ENCODE measurements at regions not wholly inside any gene's neighbourhood (a gene's known extent, or its start where the extent isn't known, plus 50 kb on each side); places are given as distances from the start of the nearest gene placed in this dataset.

GRCh38 chr14:51394384-51394783 lies 154.3 kb downstream of the TMX1 start:
- DNase-seq (ENCODE audit: low spot score): no peak
- Mint-ChIP-seq H3K27me3 (ENCODE audit: unreplicated experiment) (peaks cover 6% of the 10 kb centered on the region), H3K9me3 (ENCODE audit: unreplicated experiment) (no peaks in the 10 kb centered on the region), H3K4me1 (ENCODE audit: unreplicated experiment) (peaks cover 48% of the 10 kb centered on the region), H3K36me3 (ENCODE audit: low read depth, unreplicated experiment) (no peaks in the 10 kb centered on the region), H3K27ac (ENCODE audit: unreplicated experiment) (peak overlapping the region; percentile 38), H3K4me3 (ENCODE audit: unreplicated experiment) (no peak overlapping the region)
- TF ChIP-seq CTCF (IDR thresholded peaks at IDR 0.05; ENCODE audit: unreplicated experiment): no peak

DNA sequence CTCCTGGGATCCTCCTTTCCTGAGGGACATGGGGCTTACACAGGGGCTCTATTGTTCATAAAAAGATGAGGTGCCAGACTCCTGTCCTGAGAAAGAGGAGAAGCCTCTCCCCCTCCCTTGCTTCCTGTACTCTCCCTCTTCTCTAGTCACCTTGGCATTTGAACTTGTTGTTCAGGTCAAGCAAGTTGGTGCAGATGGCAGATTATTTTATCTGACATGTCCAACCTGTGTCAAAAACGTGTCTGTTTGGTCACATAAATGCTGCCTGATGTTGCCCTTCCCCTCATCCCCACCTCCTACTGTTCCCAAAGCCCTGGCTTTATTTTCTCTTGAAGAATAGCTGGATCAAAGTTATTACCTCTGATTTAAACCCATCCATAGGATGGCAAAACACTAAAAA lies 154.8 kb downstream of the TMX1 start:
- Mint-ChIP-seq H3K4me1 (ENCODE audit: unreplicated experiment) (peaks cover 48% of the 10 kb centered on the region), H3K27me3 (ENCODE audit: unreplicated experiment) (peaks cover 6% of the 10 kb centered on the region), H3K36me3 (ENCODE audit: low read depth, unreplicated experiment) (no peaks in the 10 kb centered on the region), H3K4me3 (ENCODE audit: unreplicated experiment) (no peak overlapping the region), H3K9me3 (ENCODE audit: unreplicated experiment) (no peaks in the 10 kb centered on the region), H3K27ac (ENCODE audit: unreplicated experiment) (peak overlapping the region; percentile 84)
- DNase-seq (ENCODE audit: low spot score): no peak
- no peak for TF ChIP-seq CTCF (IDR thresholded peaks at IDR 0.05; ENCODE audit: unreplicated experiment)

- H3K36me3 Mint-ChIP-seq (ENCODE audit: low read depth, unreplicated experiment): no peaks in the 10 kb centered on the region
- H3K4me3 Mint-ChIP-seq (ENCODE audit: unreplicated experiment): no peak overlapping the region
- peak overlapping the region; percentile 84 for H3K27ac Mint-ChIP-seq (ENCODE audit: unreplicated experiment)
- H3K9me3 Mint-ChIP-seq (ENCODE audit: unreplicated experiment): no peaks in the 10 kb centered on the region
- no peak for TF ChIP-seq CTCF (IDR thresholded peaks at IDR 0.05; ENCODE audit: unreplicated experiment)
- peak; percentile 29 for DNase-seq (ENCODE audit: low spot score)
- peaks cover 4% of the 10 kb centered on the region for H3K27me3 Mint-ChIP-seq (ENCODE audit: unreplicated experiment)
- H3K4me1 Mint-ChIP-seq (ENCODE audit: unreplicated experiment): peaks cover 48% of the 10 kb centered on the region
These were observed 155.4 kb downstream of the TMX1 start for GRCh38 chr14:51395361-51395849.

DNA sequence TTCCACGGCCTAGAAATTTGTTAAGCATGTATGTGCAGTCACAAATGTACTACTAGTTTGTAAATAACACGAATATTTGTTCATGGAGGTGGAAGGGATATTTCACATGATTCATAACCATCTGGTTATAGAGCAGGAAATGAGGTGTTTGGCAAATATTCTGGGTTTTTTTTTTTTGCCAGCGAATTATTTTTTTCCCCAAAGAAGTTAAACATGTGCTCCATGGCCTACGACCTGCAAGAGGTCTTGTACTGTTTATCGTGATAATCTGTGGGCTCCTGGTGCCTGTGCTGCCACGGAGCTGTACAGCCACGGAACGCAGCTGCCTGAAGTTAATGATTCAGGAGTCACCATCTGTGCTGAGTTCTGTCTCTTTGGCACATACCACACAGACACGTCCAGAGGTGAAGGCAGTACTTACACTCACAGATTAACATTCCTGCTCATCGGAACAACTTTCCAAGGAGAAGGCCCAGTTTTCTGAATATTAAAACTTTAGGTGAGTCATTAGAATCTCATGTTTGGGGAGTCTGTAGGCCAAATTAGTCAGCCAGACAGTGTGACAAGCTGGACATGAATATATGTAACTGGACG lies 156.3 kb downstream of the TMX1 start:
- peak overlapping the region; percentile 84 for H3K27ac Mint-ChIP-seq (ENCODE audit: unreplicated experiment)
- peaks cover 4% of the 10 kb centered on the region for H3K27me3 Mint-ChIP-seq (ENCODE audit: unreplicated experiment)
- no peaks in the 10 kb centered on the region for H3K9me3 Mint-ChIP-seq (ENCODE audit: unreplicated experiment)
- no peak for DNase-seq (ENCODE audit: low spot score)
- H3K4me3 Mint-ChIP-seq (ENCODE audit: unreplicated experiment): no peak overlapping the region
- H3K36me3 Mint-ChIP-seq (ENCODE audit: low read depth, unreplicated experiment): no peaks in the 10 kb centered on the region
- H3K4me1 Mint-ChIP-seq (ENCODE audit: unreplicated experiment): peaks cover 48% of the 10 kb centered on the region
- TF ChIP-seq CTCF (IDR thresholded peaks at IDR 0.05; ENCODE audit: unreplicated experiment): no peak

DNA sequence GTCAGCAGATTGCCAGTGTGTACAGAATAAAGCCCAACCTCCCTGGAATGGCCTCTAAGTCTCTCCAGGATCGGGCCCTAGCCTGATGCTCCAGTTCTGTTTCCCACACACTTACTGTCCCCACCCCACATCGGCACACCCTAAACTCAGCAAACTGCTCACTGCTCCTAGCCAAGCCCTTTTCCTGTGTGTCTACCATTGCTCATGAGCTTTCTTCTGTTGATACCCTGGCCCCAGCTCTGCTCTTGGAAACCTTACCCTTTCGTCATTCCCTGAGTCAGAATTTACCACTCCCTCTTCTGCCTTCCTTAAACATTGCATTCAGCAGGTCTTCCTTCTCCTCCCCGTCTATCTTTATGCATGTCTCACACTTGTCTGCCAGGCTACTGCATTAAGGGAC lies 158.9 kb downstream of the TMX1 start:
- Mint-ChIP-seq H3K27me3 (ENCODE audit: unreplicated experiment) (peaks cover 4% of the 10 kb centered on the region), H3K27ac (ENCODE audit: unreplicated experiment) (no peak overlapping the region), H3K36me3 (ENCODE audit: low read depth, unreplicated experiment) (no peaks in the 10 kb centered on the region), H3K4me1 (ENCODE audit: unreplicated experiment) (peaks cover 38% of the 10 kb centered on the region), H3K4me3 (ENCODE audit: unreplicated experiment) (no peak overlapping the region), H3K9me3 (ENCODE audit: unreplicated experiment) (no peaks in the 10 kb centered on the region)
- no peak for DNase-seq (ENCODE audit: low spot score)
- TF ChIP-seq CTCF (IDR thresholded peaks at IDR 0.05; ENCODE audit: unreplicated experiment): no peak

Data from endothelial cell (in vitro differentiated cells).